ENCODE measurements at regions not wholly inside any gene's neighbourhood (a gene's known extent, or its start where the extent isn't known, plus 50 kb on each side); places are given as distances from the start of the nearest gene placed in this dataset.
"Not testable (repeated sequence)": the region's sequence is repeated elsewhere in the genome, so short reads cannot be mapped to it uniquely, and the experiment has no call there.

- TF ChIP-seq CTCF (IDR thresholded peaks at IDR 0.05; ENCODE audit: low read depth, low read length), result no peak
- TF ChIP-seq MAX (IDR thresholded peaks at IDR 0.05; ENCODE audit: low read depth, low read length), result no peak
- no peak for TF ChIP-seq POLR2A (IDR thresholded peaks at IDR 0.05; ENCODE audit: extremely low read depth, insufficient read length)
- TF ChIP-seq MYC (IDR thresholded peaks at IDR 0.05; ENCODE audit: low read depth, low read length), result no peak
- H3K4me3 ChIP-seq (ENCODE audit: low read depth, low read length), result no peak overlapping the region
- no peak for DNase-seq (ENCODE audit: low read depth)
Observed at GRCh38 chr11:106517426-106517825, 440.0 kb downstream of the AASDHPPT start.

GRCh38 chr11:106520146-106520912 is 442.9 kb downstream of the AASDHPPT start:
- no peak for TF ChIP-seq POLR2A (IDR thresholded peaks at IDR 0.05; ENCODE audit: extremely low read depth, insufficient read length)
- no peak for TF ChIP-seq CTCF (IDR thresholded peaks at IDR 0.05; ENCODE audit: low read depth, low read length)
- no peak for TF ChIP-seq MAX (IDR thresholded peaks at IDR 0.05; ENCODE audit: low read depth, low read length)
- TF ChIP-seq MYC (IDR thresholded peaks at IDR 0.05; ENCODE audit: low read depth, low read length), result no peak
- H3K4me3 ChIP-seq (ENCODE audit: low read depth, low read length), result no peak overlapping the region
- DNase-seq (ENCODE audit: low read depth), result no peak

GRCh38 chr11:106520920-106521319 is 443.5 kb downstream of the AASDHPPT start:
- no peak for DNase-seq (ENCODE audit: low read depth)
- H3K4me3 ChIP-seq (ENCODE audit: low read depth, low read length), result no peak overlapping the region
- no peak for TF ChIP-seq MYC (IDR thresholded peaks at IDR 0.05; ENCODE audit: low read depth, low read length)
- TF ChIP-seq CTCF (IDR thresholded peaks at IDR 0.05; ENCODE audit: low read depth, low read length), result no peak
- TF ChIP-seq MAX (IDR thresholded peaks at IDR 0.05; ENCODE audit: low read depth, low read length), result no peak
- no peak for TF ChIP-seq POLR2A (IDR thresholded peaks at IDR 0.05; ENCODE audit: extremely low read depth, insufficient read length)

GRCh38 chr11:106523171-106523570 is 445.7 kb downstream of the AASDHPPT start:
- no peak overlapping the region for H3K4me3 ChIP-seq (ENCODE audit: low read depth, low read length)
- no peak for DNase-seq (ENCODE audit: low read depth)
- TF ChIP-seq MAX (IDR thresholded peaks at IDR 0.05; ENCODE audit: low read depth, low read length) (no peak), MYC (IDR thresholded peaks at IDR 0.05; ENCODE audit: low read depth, low read length) (no peak)

- TF ChIP-seq POLR2A (IDR thresholded peaks at IDR 0.05; ENCODE audit: extremely low read depth, insufficient read length), result no peak
- no peak for TF ChIP-seq CTCF (IDR thresholded peaks at IDR 0.05; ENCODE audit: low read depth, low read length)
- no peak for TF ChIP-seq MAX (IDR thresholded peaks at IDR 0.05; ENCODE audit: low read depth, low read length)
- TF ChIP-seq MYC (IDR thresholded peaks at IDR 0.05; ENCODE audit: low read depth, low read length), result no peak
- H3K4me3 ChIP-seq (ENCODE audit: low read depth, low read length), result no peak overlapping the region
- no peak for DNase-seq (ENCODE audit: low read depth)
Observed at GRCh38 chr11:106523921-106524320, 446.5 kb downstream of the AASDHPPT start.

GRCh38 chr11:106524436-106524835 is 447.0 kb downstream of the AASDHPPT start:
- no peak for TF ChIP-seq MYC (IDR thresholded peaks at IDR 0.05; ENCODE audit: low read depth, low read length)
- no peak for TF ChIP-seq MAX (IDR thresholded peaks at IDR 0.05; ENCODE audit: low read depth, low read length)
- TF ChIP-seq CTCF (IDR thresholded peaks at IDR 0.05; ENCODE audit: low read depth, low read length), result no peak
- no peak for TF ChIP-seq POLR2A (IDR thresholded peaks at IDR 0.05; ENCODE audit: extremely low read depth, insufficient read length)
- no peak for DNase-seq (ENCODE audit: low read depth)
- H3K4me3 ChIP-seq (ENCODE audit: low read depth, low read length), result no peak overlapping the region

GRCh38 chr11:106531648-106532047 is 454.2 kb downstream of the AASDHPPT start:
- H3K4me3 ChIP-seq (ENCODE audit: low read depth, low read length); DNase-seq (ENCODE audit: low read depth): not testable (repeated sequence)
